HepG2 (cell line): ENCODE measurements at regions not wholly inside any gene's neighbourhood (a gene's known extent, or its start where the extent isn't known, plus 50 kb on each side); places are given as distances from the start of the nearest gene placed in this dataset.

Source experiments
- ATAC-seq: fragments of 200-7000 bp; cut with Tn5 transposase; 3 replicates; pipeline ENCODE4 v1.9.1; 2020; ENCODE audit warnings: mild to moderate bottlenecking, moderate library complexity
- BruUV-seq: library from RNA; stranded (reverse); fragments of 400-500 nt; replicated peaks from 2 replicates; lab custom pipeline; 2021; lab: Mats Ljungman, UMichigan
- CTCF ChIA-PET: fragments of 300-600 bp; formaldehyde crosslinking; extraction: SDS; loops from one replicate; lab custom pipeline; 2021; ENCODE audit warnings: low total read pairs, inconsistent platforms, low intra/inter-chr PET ratio; lab: Yijun Ruan, JAX
- POLR2A ChIA-PET: fragments of 350-600 bp; sonication (Branson Sonifier 250); formaldehyde crosslinking; loops from one replicate; lab custom pipeline; 2020; ENCODE audit warnings: antibody characterized with exemption, inconsistent platforms; lab: Yijun Ruan, JAX
- DNase-seq: peaks from one replicate; pipeline ENCODE4 v3.0.0-alpha.2; 2015; ENCODE audit warnings: low spot score
- FAIRE-seq: peaks from 3 replicates; lab custom pipeline; 2011; peaks lifted over from hg19 to GRCh38; lab: Jason Lieb, UNC
- H2AFZ ChIP-seq: one replicate; pipeline ENCODE4 v1.6.1; 2011; ENCODE audit warnings: low read length, inconsistent platforms
- H3K27ac ChIP-seq: fragments of 300-600 bp; 3 replicates; pipeline ENCODE4 v1.8.0; 2011; ENCODE audit warnings: mixed run types, mild to moderate bottlenecking, mixed read lengths, low read length, inconsistent platforms; ENCODE audit not compliant: insufficient read depth; ENCODE audit errors: extremely low read length
- H3K27me3 ChIP-seq, 2 experiments: fragments of 200-600 bp in 1 of 2; 2 replicates in 1 of 2; 3 replicates in 1 of 2; pipeline versions ENCODE4 v1.6.0 to v1.8.0; 2011; ENCODE audit warnings: low read length in 2 of 2, mild to moderate bottlenecking in 2 of 2, moderate library complexity in 2 of 2, inconsistent platforms in 1 of 2; ENCODE audit not compliant: insufficient read depth in 2 of 2, control insufficient read depth in 1 of 2
- H3K36me3 ChIP-seq, 2 experiments: fragments of 200-600 bp in 1 of 2; replicated peaks in 1 of 2; 2 replicates in 1 of 2; 3 replicates in 1 of 2; pipeline versions ENCODE4 v1.5.1 to v1.8.0; 2011; ENCODE audit warnings: low read length in 2 of 2, inconsistent platforms in 1 of 2; ENCODE audit not compliant: insufficient read depth in 2 of 2, control insufficient read depth in 1 of 2
- H3K4me1 ChIP-seq: 2 replicates; pipeline ENCODE4 v1.5.1; 2012; ENCODE audit warnings: low read length, inconsistent platforms; ENCODE audit not compliant: insufficient read depth
- H3K4me2 ChIP-seq: 2 replicates; pipeline ENCODE4 v1.6.0; 2011; ENCODE audit warnings: low read depth, low read length, inconsistent platforms
- H3K4me3 ChIP-seq, 3 experiments: fragments of 200-600 bp in 1 of 3; sonication (generic), shearing (Covaris generic) in 1 of 3; replicated peaks in 1 of 3; 2 replicates each; pipeline ENCODE4 v1.5.1; 2011 to 2016; ENCODE audit warnings: low read length in 3 of 3, inconsistent platforms in 2 of 3, low read depth in 2 of 3, mild to moderate bottlenecking in 2 of 3, control low read depth in 1 of 3, mixed read lengths in 1 of 3; ENCODE audit not compliant: insufficient read depth in 1 of 3
- H3K79me2 ChIP-seq: one replicate; pipeline ENCODE4 v1.6.1; 2011; ENCODE audit warnings: low read length, inconsistent platforms; ENCODE audit not compliant: insufficient read depth
- H3K9ac ChIP-seq: 2 replicates; pipeline ENCODE4 v1.6.0; 2011; ENCODE audit warnings: mild to moderate bottlenecking, low read depth, low read length, inconsistent platforms; ENCODE audit not compliant: insufficient read depth
- H3K9me3 ChIP-seq: 2 replicates; pipeline ENCODE4 v1.5.1; 2012; ENCODE audit warnings: mild to moderate bottlenecking, low read length
- H4K20me1 ChIP-seq: 2 replicates; pipeline ENCODE4 v1.6.0; 2011; ENCODE audit warnings: inconsistent platforms, mild to moderate bottlenecking, low read length, moderate library complexity; ENCODE audit not compliant: insufficient read depth
- CCDC6 ChIP-seq: sonication (generic); formaldehyde crosslinking; IDR thresholded peaks from 2 replicates; pipeline ENCODE4 v1.8.1; 2022; ENCODE audit warnings: mild to moderate bottlenecking, missing genetic modification reagents, moderate library complexity
- DMTF1 ChIP-seq: sonication (generic); formaldehyde crosslinking; IDR thresholded peaks from 2 replicates; pipeline ENCODE4 v1.4.0; 2020; ENCODE audit warnings: mild to moderate bottlenecking, missing genetic modification reagents
- FIP1L1 ChIP-seq: fragments of 200-400 bp; formaldehyde crosslinking; IDR thresholded peaks from 2 replicates; pipeline ENCODE4 v1.6.1; 2018; ENCODE audit warnings: low read depth, mild to moderate bottlenecking, low read length, moderate library complexity, borderline replicate concordance; ENCODE audit not compliant: insufficient read depth
- GATAD1 ChIP-seq: IDR thresholded peaks from 2 replicates; pipeline ENCODE4 v1.6.1; 2016; ENCODE audit warnings: missing genetic modification reagents, missing compliant biosample characterization
- HNF4G ChIP-seq, 2 experiments: sonication (generic) in 1 of 2; formaldehyde crosslinking in 1 of 2; IDR thresholded peaks; 2 replicates each; pipeline versions ENCODE4 v1.4.0 to v1.6.1; 2011 to 2020; ENCODE audit warnings: borderline replicate concordance in 2 of 2, low read depth in 2 of 2, mild to moderate bottlenecking in 2 of 2, low read length in 1 of 2, missing genetic modification reagents in 1 of 2, moderate library complexity in 1 of 2
- NONO ChIP-seq, 2 experiments: fragments of 450-650 bp in 1 of 2; sonication (generic) in 1 of 2; formaldehyde crosslinking in 1 of 2; IDR thresholded peaks in 1 of 2; conservative IDR thresholded peaks in 1 of 2; 2 replicates each; pipeline versions ENCODE4 v1.6.1 to v1.8.0; 2017 to 2022; ENCODE audit warnings: mild to moderate bottlenecking in 1 of 2, missing genetic modification reagents in 1 of 2, moderate library complexity in 1 of 2
- TBP ChIP-seq: sonication (generic); formaldehyde crosslinking; IDR thresholded peaks from 2 replicates; pipeline ENCODE4 v1.5.0; 2020; ENCODE audit warnings: missing genetic modification reagents
- ZFP62 ChIP-seq: sonication (generic); formaldehyde crosslinking; IDR thresholded peaks from 2 replicates; pipeline ENCODE4 v1.4.0; 2020; ENCODE audit warnings: missing genetic modification reagents
- ZNF263 ChIP-seq: sonication (generic); formaldehyde crosslinking; IDR thresholded peaks from 2 replicates; pipeline ENCODE4 v1.4.0; 2020; ENCODE audit warnings: missing genetic modification reagents
- ZNF367 ChIP-seq: sonication (generic); formaldehyde crosslinking; IDR thresholded peaks from 2 replicates; pipeline ENCODE4 v1.4.0; 2020; ENCODE audit warnings: missing genetic modification reagents, borderline replicate concordance
- ZNF432 ChIP-seq: sonication (generic); formaldehyde crosslinking; IDR thresholded peaks from 2 replicates; pipeline ENCODE4 v1.5.0; 2020; ENCODE audit warnings: missing genetic modification reagents, mild to moderate bottlenecking, borderline replicate concordance
- ZNF496 ChIP-seq: sonication (generic); formaldehyde crosslinking; IDR thresholded peaks from 2 replicates; pipeline ENCODE4 v1.8.1; 2023; ENCODE audit warnings: mild to moderate bottlenecking, moderate library complexity, missing genetic modification reagents; ENCODE audit not compliant: insufficient replicate concordance
- ZNF629 ChIP-seq: sonication (generic); formaldehyde crosslinking; conservative IDR thresholded peaks from 2 replicates; pipeline ENCODE4 v1.5.0; 2020; ENCODE audit warnings: missing genetic modification reagents
- ZNF639 ChIP-seq: conservative IDR thresholded peaks from 2 replicates; pipeline ENCODE4 v1.6.1; 2018; ENCODE audit warnings: missing genetic modification reagents
- ZSCAN22 ChIP-seq: sonication (generic); formaldehyde crosslinking; IDR thresholded peaks from 2 replicates; pipeline ENCODE4 v1.4.0; 2020; ENCODE audit warnings: mild to moderate bottlenecking, missing genetic modification reagents
- ZXDC ChIP-seq: sonication (generic); formaldehyde crosslinking; IDR thresholded peaks from 2 replicates; pipeline ENCODE4 v1.5.0; 2020; ENCODE audit warnings: mild to moderate bottlenecking, missing genetic modification reagents
- WGBS: methylation state at CpG from one replicate; pipeline ENCODE4 v1.1.6; 2017; ENCODE audit warnings: low lambda C conversion rate; 5-methylcytosine and 5-hydroxymethylcytosine counted together
- in situ Hi-C: cut with HindIII; loops from 2 replicates; pipeline ENCODE4 v1.10.0; 2017; ENCODE audit warnings: low pct_unique_long_range_greater_than_20kb; ENCODE audit not compliant: extremely low pct_ligation_motif_present
- intact Hi-C: fragments of 100-400 bp; cut with micrococcal nuclease; formaldehyde crosslinking; loops from one replicate; pipeline ENCODE4 v1.10.0; 2022; ENCODE audit not compliant: unreplicated experiment

GRCh38 chrY:19058831-19059370, 285.4 kb upstream of the HSFY2 start:
- in situ Hi-C loops (no loop called here), intact Hi-C loops (no loop called here)
- DNase-seq = no peak
- Histone ChIP-seq H4K20me1 (no peaks in the 10 kb centered on the region), H3K4me3 (no peak overlapping the region), H3K4me2 (no peak overlapping the region), H2AFZ (no peak overlapping the region), H3K9ac (no peak overlapping the region), H3K27me3 (no peaks in the 10 kb centered on the region), H3K9me3 (no peaks in the 10 kb centered on the region), H3K27ac (no peak overlapping the region), H3K36me3 (no peaks in the 10 kb centered on the region), H3K4me1 (no peaks in the 10 kb centered on the region), H3K79me2 (no peaks in the 10 kb centered on the region)
- CTCF ChIA-PET = no interaction called here
- FAIRE-seq = no peak
- POLR2A ChIA-PET = no interaction called here
- no TSS peak for BruUV-seq
- no peak for ATAC-seq
- WGBS = 54% methylated on average over 3 of the region's 4 CpGs
- no peak for TF ChIP-seq ZXDC (CRISPR knock-in tag)
- no peak for TF ChIP-seq DMTF1 (CRISPR knock-in tag)
- TF ChIP-seq HNF4G (IDR thresholded peaks at IDR 0.05; ENCODE audit: borderline replicate concordance, low read depth, low read length) = no peak
- TF ChIP-seq HNF4G (CRISPR knock-in tag; IDR thresholded peaks at IDR 0.05; ENCODE audit: borderline replicate concordance, low read depth) = no peak
- no peak for TF ChIP-seq ZNF639 (CRISPR knock-in tag)
- TF ChIP-seq CCDC6 (CRISPR knock-in tag) = no peak
- no peak for TF ChIP-seq ZNF263 (CRISPR knock-in tag)
- no peak for TF ChIP-seq ZNF432
- no peak for TF ChIP-seq ZSCAN22 (CRISPR knock-in tag)
- TF ChIP-seq ZNF367 = no peak
- TF ChIP-seq FIP1L1 = no peak
- no peak for TF ChIP-seq ZFP62
- no peak for TF ChIP-seq ZNF496 (CRISPR knock-in tag)
- TF ChIP-seq GATAD1 (CRISPR knock-in tag) = no peak
- TF ChIP-seq TBP (CRISPR knock-in tag) = no peak
- TF ChIP-seq NONO (IDR thresholded peaks at IDR 0.05) = no peak
- no peak for TF ChIP-seq NONO (CRISPR knock-in tag; conservative IDR thresholded peaks at IDR 0.05)
- TF ChIP-seq ZNF629 (CRISPR knock-in tag) = no peak
